ENCODE measurements at regions not wholly inside any gene's neighbourhood (a gene's known extent, or its start where the extent isn't known, plus 50 kb on each side); places are given as distances from the start of the nearest gene placed in this dataset.

DNA sequence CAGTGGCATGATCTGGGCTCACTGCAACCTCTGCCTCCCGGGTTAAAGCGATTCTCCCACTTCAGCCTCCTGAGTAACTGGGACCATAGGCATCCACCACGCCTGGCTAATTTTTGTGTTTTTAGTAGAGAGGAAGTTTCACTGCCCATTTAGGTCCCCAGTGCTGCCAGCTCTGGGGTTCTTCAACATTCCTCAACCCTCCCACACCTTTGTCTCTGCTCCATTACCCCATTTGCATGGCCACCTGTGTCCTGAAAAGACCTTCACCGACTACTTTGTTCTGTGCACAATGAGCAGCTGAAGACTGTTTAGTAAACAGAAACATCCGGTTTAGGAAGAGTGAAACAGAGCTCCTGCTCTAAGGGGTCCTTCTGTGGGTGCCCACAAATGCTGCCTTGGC lies 92.0 kb downstream of the FAM43A start:
- in situ Hi-C loops (cut with MboI; ENCODE audit: low pct_ligation_motif_present in 1 of 4, low pct_unique_long_range_greater_than_20kb in 1 of 4, low sequenced_read_pairs in 3 of 4), result no loop called here
- H3K4me3 ChIP-seq, result no peak overlapping the region
- no peak overlapping the region for H3K27ac ChIP-seq
- TF ChIP-seq EP300 (IDR thresholded peaks at IDR 0.05; ENCODE audit: low read depth) (no peak), POLR2AphosphoS5 (IDR thresholded peaks at IDR 0.05) (no peak), POLR2A (IDR thresholded peaks at IDR 0.05) (no peak)
- TF ChIP-seq, protein P1, sequence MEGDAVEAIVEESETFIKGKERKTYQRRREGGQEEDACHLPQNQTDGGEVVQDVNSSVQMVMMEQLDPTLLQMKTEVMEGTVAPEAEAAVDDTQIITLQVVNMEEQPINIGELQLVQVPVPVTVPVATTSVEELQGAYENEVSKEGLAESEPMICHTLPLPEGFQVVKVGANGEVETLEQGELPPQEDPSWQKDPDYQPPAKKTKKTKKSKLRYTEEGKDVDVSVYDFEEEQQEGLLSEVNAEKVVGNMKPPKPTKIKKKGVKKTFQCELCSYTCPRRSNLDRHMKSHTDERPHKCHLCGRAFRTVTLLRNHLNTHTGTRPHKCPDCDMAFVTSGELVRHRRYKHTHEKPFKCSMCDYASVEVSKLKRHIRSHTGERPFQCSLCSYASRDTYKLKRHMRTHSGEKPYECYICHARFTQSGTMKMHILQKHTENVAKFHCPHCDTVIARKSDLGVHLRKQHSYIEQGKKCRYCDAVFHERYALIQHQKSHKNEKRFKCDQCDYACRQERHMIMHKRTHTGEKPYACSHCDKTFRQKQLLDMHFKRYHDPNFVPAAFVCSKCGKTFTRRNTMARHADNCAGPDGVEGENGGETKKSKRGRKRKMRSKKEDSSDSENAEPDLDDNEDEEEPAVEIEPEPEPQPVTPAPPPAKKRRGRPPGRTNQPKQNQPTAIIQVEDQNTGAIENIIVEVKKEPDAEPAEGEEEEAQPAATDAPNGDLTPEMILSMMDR (IDR thresholded peaks at IDR 0.05), result no peak
- DNase-seq, result no peak
- 67 to 74% methylated on average over 3 to 5 of the region's 5 CpGs for whole genome bisulfite sequencing, 2 donors (ENCODE audit: low coverage in 1 of 2)
- no peaks in the 10 kb centered on the region for H3K9me3 ChIP-seq
- peaks cover 0 to 13% (median 11%) of the 10 kb centered on the region in 4 donors for H3K4me1 ChIP-seq
- no peaks in the 10 kb centered on the region for H3K27me3 ChIP-seq
- intact Hi-C loops (cut with DNase I; ENCODE audit: low total_unique reads), result no loop called here
- no peaks in the 10 kb centered on the region for H3K36me3 ChIP-seq

DNA sequence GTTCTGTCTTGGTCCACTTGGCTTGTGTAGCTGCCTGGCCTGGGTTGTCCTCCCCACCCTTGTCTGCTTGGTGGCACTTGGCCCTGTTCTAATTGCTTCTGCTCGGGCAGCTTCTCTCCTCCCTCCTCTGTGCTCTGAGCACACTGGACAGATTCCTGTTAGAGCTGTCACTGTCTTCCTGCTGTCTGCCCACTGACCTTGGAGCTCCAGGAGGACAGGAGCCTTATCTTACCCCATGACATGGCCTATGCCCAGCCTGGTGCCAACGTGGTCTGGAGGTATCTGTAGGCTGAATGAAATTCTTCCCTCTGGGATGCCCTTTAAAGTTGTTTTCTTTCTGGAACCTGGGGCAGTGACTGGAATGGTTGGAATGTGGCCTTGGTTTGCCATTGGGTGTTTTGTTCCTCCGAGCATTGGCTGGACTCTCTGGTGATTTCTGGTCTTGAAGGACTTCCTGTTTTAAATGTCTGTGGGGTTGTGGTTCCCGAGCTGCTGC lies 94.1 kb downstream of the FAM43A start:
- no peaks in the 10 kb centered on the region for H3K9me3 ChIP-seq
- TF ChIP-seq POLR2A (IDR thresholded peaks at IDR 0.05), result no peak
- TF ChIP-seq, protein P1 (IDR thresholded peaks at IDR 0.05), result no peak
- TF ChIP-seq POLR2AphosphoS5 (IDR thresholded peaks at IDR 0.05), result no peak
- no peak for TF ChIP-seq EP300 (IDR thresholded peaks at IDR 0.05; ENCODE audit: low read depth)
- H3K27me3 ChIP-seq, result no peaks in the 10 kb centered on the region
- 74% methylated on average over 4 of the region's 4 CpGs; no CpG with 5 or more reads in 1 of the 2 donors for WGBS, 2 donors (ENCODE audit: low coverage in 1 of 2)
- no peak overlapping the region for H3K27ac ChIP-seq
- DNase-seq, result no peak
- no peaks in the 10 kb centered on the region for H3K4me1 ChIP-seq
- H3K36me3 ChIP-seq, result no peaks in the 10 kb centered on the region
- in situ Hi-C loops (cut with MboI; ENCODE audit: low pct_ligation_motif_present in 1 of 4, low pct_unique_long_range_greater_than_20kb in 1 of 4, low sequenced_read_pairs in 3 of 4) (no loop called here), intact Hi-C loops (cut with DNase I; ENCODE audit: low total_unique reads) (no loop called here)
- H3K4me3 ChIP-seq, result no peak overlapping the region

- Histone ChIP-seq H3K27me3 (no peaks in the 10 kb centered on the region), H3K9me3 (no peaks in the 10 kb centered on the region), H3K4me3 (no peak overlapping the region), H3K36me3 (no peaks in the 10 kb centered on the region), H3K4me1 (no peaks in the 10 kb centered on the region), H3K27ac (no peak overlapping the region)
- intact Hi-C loops (cut with DNase I; ENCODE audit: low total_unique reads) (no loop called here), in situ Hi-C loops (cut with MboI; ENCODE audit: low pct_ligation_motif_present in 1 of 4, low pct_unique_long_range_greater_than_20kb in 1 of 4, low sequenced_read_pairs in 3 of 4) (no loop called here)
- WGBS, 2 donors (ENCODE audit: low coverage in 1 of 2), result 81% methylated on average over 5 of the region's 5 CpGs; no CpG with 5 or more reads in 1 of the 2 donors
- TF ChIP-seq EP300 (IDR thresholded peaks at IDR 0.05; ENCODE audit: low read depth) (no peak), POLR2A (IDR thresholded peaks at IDR 0.05) (no peak), POLR2AphosphoS5 (IDR thresholded peaks at IDR 0.05) (no peak)
- TF ChIP-seq, protein P1 (IDR thresholded peaks at IDR 0.05), result no peak
- no peak for DNase-seq
Measured at GRCh38 chr3:194780706-194781105, 95.0 kb downstream of the FAM43A start.

DNA sequence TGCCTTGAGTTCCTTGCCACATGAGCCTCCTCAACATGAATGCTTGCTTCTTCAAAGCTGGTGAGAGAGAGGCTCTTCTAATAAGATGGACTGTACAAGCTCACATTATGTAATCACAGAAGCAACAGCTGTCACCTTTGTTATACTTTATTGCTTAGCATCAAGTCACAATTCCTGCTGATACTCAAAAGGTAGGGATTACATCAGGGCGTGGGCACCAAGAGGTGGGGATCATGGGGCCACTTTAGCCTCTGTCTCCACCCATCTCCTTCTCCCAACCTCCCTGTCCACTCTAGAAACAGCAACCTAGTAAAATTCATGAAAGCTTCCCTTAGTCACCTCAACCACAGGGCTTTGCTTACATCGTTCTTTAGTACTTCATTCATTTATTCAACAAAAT lies 95.9 kb downstream of the FAM43A start:
- H3K36me3 ChIP-seq, result no peaks in the 10 kb centered on the region
- no peak for TF ChIP-seq EP300 (IDR thresholded peaks at IDR 0.05; ENCODE audit: low read depth)
- TF ChIP-seq, protein P1 (IDR thresholded peaks at IDR 0.05), result no peak
- TF ChIP-seq POLR2A (IDR thresholded peaks at IDR 0.05), result no peak
- TF ChIP-seq POLR2AphosphoS5 (IDR thresholded peaks at IDR 0.05), result no peak
- H3K4me1 ChIP-seq, result no peaks in the 10 kb centered on the region
- WGBS, 2 donors (ENCODE audit: low coverage in 1 of 2), result 55 to 61% methylated on average over 2 of the region's 2 CpGs
- no peak overlapping the region for H3K27ac ChIP-seq
- H3K4me3 ChIP-seq, result no peak overlapping the region
- H3K27me3 ChIP-seq, result no peaks in the 10 kb centered on the region
- no peaks in the 10 kb centered on the region for H3K9me3 ChIP-seq
- intact Hi-C loops (cut with DNase I; ENCODE audit: low total_unique reads) (no loop called here), in situ Hi-C loops (cut with MboI; ENCODE audit: low pct_ligation_motif_present in 1 of 4, low pct_unique_long_range_greater_than_20kb in 1 of 4, low sequenced_read_pairs in 3 of 4) (no loop called here)
- no peak for DNase-seq

All from transverse colon (tissue), 4 donors.